HG03354 (cell line): ENCODE measurements at regions not wholly inside any gene's neighbourhood (a gene's known extent, or its start where the extent isn't known, plus 50 kb on each side); places are given as distances from the start of the nearest gene placed in this dataset.

ENCODE experiments used
- ATAC-seq: cut with Tn5 transposase; IDR thresholded peaks from one replicate; pipeline ENCODE4 v1.9.1; 2021; ENCODE audit warnings: mild to moderate bottlenecking; ENCODE audit not compliant: unreplicated experiment, poor library complexity, severe bottlenecking

GRCh38 chr9:86671018-86671417 is 276.3 kb downstream of the GAS1 start:
- no peak for ATAC-seq

- ATAC-seq = no peak
Observed at GRCh38 chr9:86670536-86670935, 276.8 kb downstream of the GAS1 start.

- no peak for ATAC-seq
Observed at GRCh38 chr9:86670076-86670475, 277.2 kb downstream of the GAS1 start.

- no peak for ATAC-seq
Observed at GRCh38 chr9:86669422-86669821, 277.9 kb downstream of the GAS1 start.

GRCh38 chr9:86668488-86668887 is 278.8 kb downstream of the GAS1 start:
- ATAC-seq = no peak

- no peak for ATAC-seq
Observed at GRCh38 chr9:86667307-86667706, 280.0 kb downstream of the GAS1 start.

GRCh38 chr9:86665416-86665815 is 281.9 kb downstream of the GAS1 start:
- ATAC-seq = no peak

GRCh38 chr9:86664603-86665002 is 282.7 kb downstream of the GAS1 start:
- no peak for ATAC-seq

GRCh38 chr9:86663905-86664304 is 283.4 kb downstream of the GAS1 start:
- ATAC-seq = no peak

GRCh38 chr9:86662890-86663468 is 284.3 kb downstream of the GAS1 start:
- no peak for ATAC-seq

- no peak for ATAC-seq
Observed at GRCh38 chr9:86660146-86660943, 287.0 kb downstream of the GAS1 start.

GRCh38 chr9:86659413-86660046 is 287.8 kb downstream of the GAS1 start:
- no peak for ATAC-seq

- no peak for ATAC-seq
Observed at GRCh38 chr9:86655147-86655546, 292.2 kb downstream of the GAS1 start.

GRCh38 chr9:86653466-86653865 is 293.8 kb downstream of the GAS1 start:
- no peak for ATAC-seq

GRCh38 chr9:86652736-86653135 is 294.6 kb downstream of the GAS1 start:
- ATAC-seq = no peak

GRCh38 chr9:86649913-86650312 is 295.7 kb upstream of the TUT7 start:
- no peak for ATAC-seq

- ATAC-seq = no peak
Observed at GRCh38 chr9:86648828-86649170, 294.6 kb upstream of the TUT7 start.

GRCh38 chr9:86648156-86648827 is 294.1 kb upstream of the TUT7 start:
- ATAC-seq = no peak

- no peak for ATAC-seq
Observed at GRCh38 chr9:86645303-86645702, 291.1 kb upstream of the TUT7 start.

- no peak for ATAC-seq
Observed at GRCh38 chr9:86644675-86645034, 290.4 kb upstream of the TUT7 start.
